ENCODE measurements at regions not wholly inside any gene's neighbourhood (a gene's known extent, or its start where the extent isn't known, plus 50 kb on each side); places are given as distances from the start of the nearest gene placed in this dataset.

DNA sequence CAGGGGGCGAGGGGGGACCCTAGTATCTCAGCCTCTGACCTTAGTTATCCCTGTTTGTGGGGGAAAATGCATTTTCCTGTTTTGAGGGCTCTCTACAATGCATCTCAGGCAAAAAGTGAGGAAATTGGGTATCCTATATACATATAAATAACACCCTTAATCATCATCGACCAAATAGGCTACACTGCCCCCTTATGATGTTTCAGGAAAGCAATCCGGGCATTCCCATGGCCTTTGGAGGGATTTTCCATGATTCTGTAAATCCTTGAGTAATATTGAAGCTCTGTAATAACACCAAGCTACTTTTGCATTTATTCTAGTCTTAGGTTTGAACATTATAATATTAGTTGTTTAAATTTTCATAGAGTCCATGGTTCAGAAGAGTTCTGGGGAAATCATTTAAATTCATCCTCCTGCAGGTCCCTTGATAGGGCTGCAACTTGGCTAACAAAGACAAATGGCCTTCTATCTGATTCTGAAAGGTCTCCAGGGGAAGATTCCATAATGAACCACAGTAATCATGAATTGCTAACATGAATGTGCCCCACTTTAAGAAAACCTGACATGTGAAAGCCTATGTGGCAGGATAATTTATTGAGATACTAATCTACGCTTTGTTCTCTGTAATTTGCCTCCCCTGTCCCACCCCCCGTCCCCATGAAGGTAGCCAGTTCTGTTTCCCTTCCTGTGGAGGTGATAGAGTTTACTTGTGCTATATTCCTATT is 91.5 kb upstream of the SCOC start:
- DNase-seq (ENCODE audit: low read depth in 1 of 2, low spot score in 1 of 2): no peak

GRCh38 chr4:140277576-140277975 is 95.9 kb upstream of the SCOC start:
- DNase-seq (ENCODE audit: low read depth in 1 of 2, low spot score in 1 of 2): no peak

- no peak for DNase-seq (ENCODE audit: low read depth in 1 of 2, low spot score in 1 of 2)
Measured at GRCh38 chr4:140271553-140271952, 101.9 kb upstream of the SCOC start.

DNA sequence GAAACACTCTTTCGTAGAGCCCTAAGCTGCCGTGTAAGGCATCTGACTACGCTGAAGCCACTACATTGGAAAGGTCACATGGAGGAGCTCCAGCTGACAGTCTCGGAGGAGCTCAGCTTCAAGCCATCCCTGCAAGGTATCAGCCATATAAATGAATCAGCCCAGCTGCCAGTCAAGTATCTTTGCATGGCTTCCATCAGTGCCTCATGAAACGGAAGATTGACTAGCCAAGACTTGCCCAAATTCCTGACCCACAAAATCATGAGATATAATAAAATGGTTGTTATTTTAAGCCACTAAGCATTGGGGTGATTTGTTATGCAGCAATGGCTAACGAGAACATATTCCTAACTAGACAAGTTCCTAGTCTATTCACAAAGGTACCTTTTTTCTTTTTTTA is 104.1 kb upstream of the SCOC start:
- DNase-seq (ENCODE audit: low read depth in 1 of 2, low spot score in 1 of 2): no peak

- no peak for DNase-seq (ENCODE audit: low read depth in 1 of 2, low spot score in 1 of 2)
Measured at GRCh38 chr4:140268186-140268841, 105.1 kb upstream of the SCOC start.

GRCh38 chr4:140267576-140267975 is 105.9 kb upstream of the SCOC start:
- DNase-seq (ENCODE audit: low read depth in 1 of 2, low spot score in 1 of 2): no peak

GRCh38 chr4:140266958-140267568 is 106.4 kb upstream of the SCOC start:
- no peak for DNase-seq (ENCODE audit: low read depth in 1 of 2, low spot score in 1 of 2)

GRCh38 chr4:140260227-140260626 is 106.2 kb upstream of the MAML3 start:
- DNase-seq (ENCODE audit: low read depth in 1 of 2, low spot score in 1 of 2): no peak

GRCh38 chr4:140258476-140258875 is 104.5 kb upstream of the MAML3 start:
- no peak for DNase-seq (ENCODE audit: low read depth in 1 of 2, low spot score in 1 of 2)

- no peak for DNase-seq (ENCODE audit: low read depth in 1 of 2, low spot score in 1 of 2)
Measured at GRCh38 chr4:140257461-140258305, 103.7 kb upstream of the MAML3 start.

- DNase-seq (ENCODE audit: low read depth in 1 of 2, low spot score in 1 of 2): no peak
Measured at GRCh38 chr4:140256941-140257340, 103.0 kb upstream of the MAML3 start.

- DNase-seq (ENCODE audit: low read depth in 1 of 2, low spot score in 1 of 2): no peak
Measured at GRCh38 chr4:140256335-140256734, 102.4 kb upstream of the MAML3 start.

DNA sequence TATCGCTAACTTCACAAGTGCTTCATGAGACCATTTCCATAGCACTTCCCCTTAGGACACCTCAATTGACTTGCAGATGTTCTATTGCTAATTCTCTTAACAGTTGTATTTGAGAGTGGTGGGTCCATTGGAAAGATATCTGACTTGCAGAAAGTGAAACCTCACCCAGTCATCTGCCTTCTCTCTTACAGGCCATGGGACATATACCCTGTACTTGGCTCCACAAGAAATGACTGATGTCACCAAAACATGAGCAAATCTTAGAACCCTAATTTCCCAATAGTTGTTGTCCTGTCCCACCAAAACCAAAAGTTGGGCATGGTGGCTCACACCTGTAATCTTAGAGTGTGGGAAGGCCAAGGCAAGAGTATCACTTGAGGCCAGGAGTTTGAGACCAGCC is 101.9 kb upstream of the MAML3 start:
- DNase-seq (ENCODE audit: low read depth in 1 of 2, low spot score in 1 of 2): no peak

DNA sequence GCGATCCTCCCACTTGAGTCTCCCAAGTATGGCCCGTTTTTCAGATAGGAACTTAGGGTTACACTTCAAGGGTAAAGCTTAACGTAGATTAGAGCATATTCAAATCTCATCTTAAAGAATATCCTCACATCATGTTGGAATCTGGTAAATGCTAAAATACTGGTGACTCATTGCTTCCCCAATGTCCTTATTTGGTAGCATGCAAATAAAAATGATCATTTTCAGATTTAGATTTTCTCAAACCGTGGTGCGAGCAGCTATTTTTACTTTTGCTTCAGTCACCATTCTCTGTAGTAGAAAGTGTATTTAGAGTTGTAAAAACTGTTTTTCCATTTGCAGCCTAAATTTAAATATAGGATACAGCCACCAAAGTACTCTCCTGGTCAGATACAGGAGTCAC is 101.5 kb upstream of the MAML3 start:
- no peak for DNase-seq (ENCODE audit: low read depth in 1 of 2, low spot score in 1 of 2)

- DNase-seq (ENCODE audit: low read depth in 1 of 2, low spot score in 1 of 2): no peak
Measured at GRCh38 chr4:140254651-140255299, 100.8 kb upstream of the MAML3 start.

- no peak for DNase-seq (ENCODE audit: low read depth in 1 of 2, low spot score in 1 of 2)
Measured at GRCh38 chr4:140253556-140254027, 99.6 kb upstream of the MAML3 start.

- peak; percentile 34 to 50 for DNase-seq (ENCODE audit: low read depth in 1 of 2, low spot score in 1 of 2)
Measured at GRCh38 chr4:140252742-140253555, 99.0 kb upstream of the MAML3 start.

- no peak for DNase-seq (ENCODE audit: low read depth in 1 of 2, low spot score in 1 of 2)
Measured at GRCh38 chr4:140252141-140252741, 98.3 kb upstream of the MAML3 start.

DNA sequence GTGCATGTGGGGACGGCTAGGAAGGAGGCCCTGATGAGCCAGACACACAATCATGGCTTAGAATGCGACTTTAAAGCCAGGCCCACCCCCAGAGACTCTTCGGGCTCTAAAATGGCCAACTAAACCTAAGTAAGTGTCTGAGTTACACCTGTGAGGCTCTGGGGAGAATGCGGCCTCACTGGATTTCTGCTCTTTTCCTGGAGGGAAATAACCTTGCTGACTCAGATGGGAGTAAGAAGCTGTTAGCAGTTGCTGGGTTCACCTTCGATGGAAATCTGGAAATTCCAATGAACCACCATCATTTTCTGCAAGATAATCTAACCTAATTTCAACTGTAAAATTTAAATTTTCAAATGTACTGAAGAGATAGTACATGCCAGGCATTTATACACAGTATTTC is 97.6 kb upstream of the MAML3 start:
- DNase-seq (ENCODE audit: low read depth in 1 of 2, low spot score in 1 of 2): no peak
